ENCODE measurements at regions not wholly inside any gene's neighbourhood (a gene's known extent, or its start where the extent isn't known, plus 50 kb on each side); places are given as distances from the start of the nearest gene placed in this dataset.

GRCh38 chr18:34567857-34568256 lies 142.2 kb upstream of the DTNA start:
- FAIRE-seq (no peak), DNase-seq (ENCODE audit: low read depth, low spot score) (no peak)
- Histone ChIP-seq H3K9me3 (replicated peaks; ENCODE audit: control insufficient read depth, insufficient read depth, low read length) (no peaks in the 10 kb centered on the region), H4K20me1 (replicated peaks; ENCODE audit: control insufficient read depth, extremely low read depth, insufficient read depth, low read length) (no peaks in the 10 kb centered on the region), H3K4me2 (ENCODE audit: insufficient read depth, low read length) (no peak overlapping the region), H3K4me1 (ENCODE audit: control insufficient read depth, extremely low read depth, insufficient read depth, low read length) (no peaks in the 10 kb centered on the region), H3K79me2 (ENCODE audit: control insufficient read depth, insufficient read depth, low read length) (no peaks in the 10 kb centered on the region), H3K27me3 (ENCODE audit: control insufficient read depth in 2 of 2, insufficient read depth in 2 of 2, low read length in 2 of 2) (no peaks in the 10 kb centered on the region), H3K9ac (replicated peaks; ENCODE audit: extremely low read depth, insufficient read depth, low read length) (no peak overlapping the region), H3K27ac (ENCODE audit: insufficient read depth, low read depth, low read length) (no peak overlapping the region), H3K9me1 (replicated peaks; ENCODE audit: control insufficient read depth, extremely low read depth, insufficient read depth, low read length) (no peaks in the 10 kb centered on the region), H2AFZ (ENCODE audit: low read depth, low read length) (no peak overlapping the region), H3K36me3 (ENCODE audit: control insufficient read depth in 2 of 2, extremely low read depth in 1 of 2, insufficient read depth in 2 of 2, low read length in 2 of 2) (no peaks in the 10 kb centered on the region), H3K4me3 (replicated peaks in 1 of 3; ENCODE audit: insufficient read depth in 1 of 3, low read depth in 1 of 3, low read length in 3 of 3) (no peak overlapping the region)
- CTCF ChIA-PET, result no interaction called here
- dilution Hi-C loops (cut with MboI; ENCODE audit: extremely low pct_ligation_motif_present, low sequenced_read_pairs) (no loop called here), intact Hi-C loops (cut with micrococcal nuclease) (no loop called here)
- BruUV-seq (replicated peaks), result no TSS peak
- no peak for TF ChIP-seq GATA2 (IDR thresholded peaks at IDR 0.05; ENCODE audit: insufficient read depth, insufficient read length, low read depth, low read length)
- no peak for TF ChIP-seq FOS (IDR thresholded peaks at IDR 0.05; ENCODE audit: borderline replicate concordance, insufficient read depth, low read length)
- no peak for TF ChIP-seq MYC (IDR thresholded peaks at IDR 0.05; ENCODE audit: low read depth, low read length)
- no peak for TF ChIP-seq CTCF (IDR thresholded peaks at IDR 0.05; ENCODE audit: extremely low read depth in 1 of 2, insufficient read depth in 1 of 2, low read depth in 1 of 2, low read length in 2 of 2)
- TF ChIP-seq MAX (IDR thresholded peaks at IDR 0.05; ENCODE audit: insufficient read depth, insufficient read length), result no peak
- TF ChIP-seq POLR2A (IDR thresholded peaks at IDR 0.05; ENCODE audit: low read depth, low read length), result no peak
- TF ChIP-seq EZH2 (IDR thresholded peaks at IDR 0.05; ENCODE audit: borderline replicate concordance, low read depth, low read length, severe bottlenecking), result no peak
- no peak for TF ChIP-seq POLR2AphosphoS5 (IDR thresholded peaks at IDR 0.05; ENCODE audit: insufficient read depth, low read depth, low read length)
- no peak for TF ChIP-seq JUN (IDR thresholded peaks at IDR 0.05; ENCODE audit: borderline replicate concordance, insufficient read depth, insufficient read length, low read depth)
- POLR2A ChIA-PET, result no interaction called here

All from endothelial cell of umbilical vein (primary cell).